Mesendoderm (in vitro differentiated cells): ENCODE measurements at regions not wholly inside any gene's neighbourhood (a gene's known extent, or its start where the extent isn't known, plus 50 kb on each side); places are given as distances from the start of the nearest gene placed in this dataset.

Experiments
- DNase-seq: peaks from one replicate; pipeline ENCODE4 v3.0.0; 2013
- H2AK5ac ChIP-seq: 2 replicates; pipeline ENCODE4 v1.6.1; 2013; ENCODE audit warnings: low read length, inconsistent platforms
- H2BK120ac ChIP-seq: 2 replicates; pipeline ENCODE4 v1.6.1; 2013; ENCODE audit warnings: low read depth, mild to moderate bottlenecking, low read length, moderate library complexity, mixed read lengths
- H2BK15ac ChIP-seq: replicated peaks from 2 replicates; pipeline ENCODE4 v1.6.1; 2013; ENCODE audit warnings: low read depth, mild to moderate bottlenecking, moderate library complexity
- H2BK5ac ChIP-seq: 2 replicates; pipeline ENCODE4 v1.6.1; 2013; ENCODE audit warnings: low read length, inconsistent platforms
- H3K18ac ChIP-seq: 2 replicates; pipeline ENCODE4 v1.6.1; 2013; ENCODE audit warnings: mild to moderate bottlenecking, low read length, mixed read lengths
- H3K23ac ChIP-seq: one replicate; pipeline ENCODE4 v1.6.1; 2013; ENCODE audit warnings: low read length
- H3K27ac ChIP-seq: 2 replicates; pipeline ENCODE4 v1.5.1; 2013; ENCODE audit warnings: low read depth, mild to moderate bottlenecking, inconsistent platforms, low read length, moderate library complexity
- H3K27me3 ChIP-seq: 2 replicates; pipeline ENCODE4 v1.6.1; 2013; ENCODE audit warnings: low read length, control low read depth, mild to moderate bottlenecking, inconsistent platforms; ENCODE audit not compliant: insufficient read depth, poor library complexity
- H3K36me3 ChIP-seq: 2 replicates; pipeline ENCODE4 v1.6.1; 2013; ENCODE audit warnings: low read length, inconsistent platforms; ENCODE audit not compliant: control insufficient read depth, insufficient read depth
- H3K4ac ChIP-seq: one replicate; pipeline ENCODE4 v1.6.1; 2013; ENCODE audit warnings: low read depth, mild to moderate bottlenecking, low read length, moderate library complexity
- H3K4me1 ChIP-seq: 2 replicates; pipeline ENCODE4 v1.6.1; 2013; ENCODE audit warnings: low read depth, low read length, inconsistent platforms; ENCODE audit not compliant: control insufficient read depth
- H3K4me2 ChIP-seq: 2 replicates; pipeline ENCODE4 v1.6.1; 2013; ENCODE audit warnings: low read length
- H3K4me3 ChIP-seq: 2 replicates; pipeline ENCODE4 v1.5.1; 2013; ENCODE audit warnings: mild to moderate bottlenecking, low read length
- H3K56ac ChIP-seq: one replicate; pipeline ENCODE4 v1.6.1; 2013; ENCODE audit warnings: low read length
- H3K79me1 ChIP-seq: 2 replicates; pipeline ENCODE4 v1.6.1; 2013; ENCODE audit warnings: low read length, inconsistent platforms
- H3K79me2 ChIP-seq: 2 replicates; pipeline ENCODE4 v1.6.1; 2013; ENCODE audit warnings: mild to moderate bottlenecking, low read length; ENCODE audit not compliant: control insufficient read depth, insufficient read depth
- H3K9ac ChIP-seq: 2 replicates; pipeline ENCODE4 v1.6.1; 2013; ENCODE audit warnings: low read length, inconsistent platforms
- H4K5ac ChIP-seq: one replicate; pipeline ENCODE4 v1.6.1; 2013; ENCODE audit warnings: low read length
- H4K8ac ChIP-seq: one replicate; pipeline ENCODE4 v1.6.1; 2013; ENCODE audit warnings: low read depth, mild to moderate bottlenecking, control low read depth, low read length, moderate library complexity
- WGBS: extraction: QIAGEN DNeasy Blood & Tissue Kit; methylation state at CpG from one replicate; pipeline ENCODE4 v1.1.7; 2013; ENCODE audit warnings: low lambda C conversion rate, missing lambda C conversion rate; ENCODE audit not compliant: insufficient coverage; ENCODE audit errors: extremely low coverage; 5-methylcytosine and 5-hydroxymethylcytosine counted together

DNA sequence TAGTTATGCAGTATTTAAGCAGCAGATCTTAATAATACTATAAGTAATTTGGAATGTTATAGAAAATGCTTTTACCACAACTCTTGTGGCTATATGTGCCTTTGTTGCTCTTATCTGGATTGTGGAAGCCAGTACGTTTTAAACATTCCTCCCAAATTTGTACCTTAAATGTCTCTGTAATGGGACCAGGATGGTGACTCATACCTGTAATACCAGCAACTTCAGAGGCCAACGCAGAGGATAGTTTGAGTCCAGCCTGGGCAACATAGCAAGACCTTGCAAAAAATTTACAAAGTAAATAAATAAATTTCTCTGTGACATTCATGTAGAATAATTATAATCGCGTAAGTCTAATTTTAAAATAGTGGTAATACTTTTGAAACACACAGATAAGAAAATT, 283.1 kb downstream of the POM121L12 start:
- Histone ChIP-seq H3K36me3 (no peaks in the 10 kb centered on the region), H3K27me3 (no peaks in the 10 kb centered on the region), H3K23ac (no peak overlapping the region), H2AK5ac (no peak overlapping the region), H2BK5ac (no peak overlapping the region), H3K27ac (no peak overlapping the region), H4K8ac (no peak overlapping the region), H3K4ac (no peak overlapping the region), H4K5ac (no peak overlapping the region), H3K4me1 (no peaks in the 10 kb centered on the region), H3K18ac (no peak overlapping the region), H3K56ac (no peak overlapping the region), H3K4me2 (no peak overlapping the region), H3K9ac (no peak overlapping the region), H2BK120ac (no peak overlapping the region), H2BK15ac (no peak overlapping the region), H3K4me3 (no peak overlapping the region), H3K79me1 (no peaks in the 10 kb centered on the region), H3K79me2 (no peaks in the 10 kb centered on the region)
- WGBS = no CpG with 5 or more reads among the region's 4 CpGs
- no peak for DNase-seq

DNA sequence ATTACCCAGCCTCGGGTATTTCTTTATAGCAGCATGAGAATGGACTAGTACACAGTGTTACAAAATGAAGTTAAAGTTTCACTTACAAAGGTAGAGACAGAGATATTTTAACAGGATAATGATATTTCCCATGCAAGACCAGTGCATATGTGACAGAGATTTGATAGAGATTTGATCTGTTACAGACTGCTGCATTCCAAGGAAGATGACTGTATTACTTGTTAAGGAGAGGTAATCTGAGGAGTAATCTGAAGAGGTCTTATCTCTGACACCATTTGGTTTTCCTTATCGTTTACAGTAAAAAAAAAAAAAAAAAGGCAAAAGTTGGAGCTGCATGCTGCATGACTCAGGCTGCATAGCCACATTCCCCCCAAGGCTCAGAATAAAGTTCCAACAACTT, 289.6 kb downstream of the POM121L12 start:
- no CpG with 5 or more reads among the region's 2 CpGs for WGBS
- no peak overlapping the region for H2AK5ac ChIP-seq

DNA sequence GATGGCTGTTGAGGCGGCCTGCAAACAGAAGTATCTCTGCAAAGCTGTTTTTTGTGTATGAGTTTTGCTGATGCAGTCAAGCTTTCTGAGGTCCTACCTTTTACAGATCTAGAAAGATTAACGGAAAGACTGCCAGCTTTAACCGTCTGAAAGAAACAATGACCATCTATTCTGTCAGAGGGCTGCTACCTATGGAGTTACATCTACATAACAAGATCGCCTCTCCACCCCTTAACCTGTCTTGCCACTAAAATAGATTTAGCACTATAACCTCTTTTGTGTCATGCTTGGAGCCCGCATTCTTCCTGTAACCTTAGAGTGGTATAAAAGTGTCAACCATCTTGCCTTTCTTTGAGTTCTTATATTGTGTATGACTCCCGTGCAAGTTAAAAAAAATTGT, 291.2 kb downstream of the POM121L12 start:
- Histone ChIP-seq H3K4me3 (no peak overlapping the region), H3K4ac (no peak overlapping the region), H3K27ac (no peak overlapping the region), H2BK5ac (peak overlapping the region; percentile 30), H3K23ac (no peak overlapping the region), H2BK15ac (no peak overlapping the region), H3K56ac (peak overlapping the region; percentile 1), H4K8ac (no peak overlapping the region), H3K27me3 (no peaks in the 10 kb centered on the region), H3K9ac (no peak overlapping the region), H2BK120ac (no peak overlapping the region), H3K4me2 (no peak overlapping the region), H3K36me3 (no peaks in the 10 kb centered on the region), H3K79me2 (no peaks in the 10 kb centered on the region), H3K4me1 (peaks cover 2% of the 10 kb centered on the region), H3K79me1 (no peaks in the 10 kb centered on the region), H4K5ac (no peak overlapping the region), H2AK5ac (no peak overlapping the region), H3K18ac (no peak overlapping the region)
- DNase-seq = peak; percentile 71
- no CpG with 5 or more reads among the region's 6 CpGs for WGBS

More for the DNA sequence above, 289.6 kb downstream of the POM121L12 start:
- Histone ChIP-seq H2BK120ac (no peak overlapping the region), H3K4me3 (no peak overlapping the region), H3K56ac (no peak overlapping the region), H2BK5ac (peak overlapping the region; percentile 44), H3K4me2 (no peak overlapping the region), H3K36me3 (no peaks in the 10 kb centered on the region), H4K8ac (no peak overlapping the region), H3K27me3 (no peaks in the 10 kb centered on the region), H2BK15ac (no peak overlapping the region), H3K27ac (no peak overlapping the region), H3K9ac (no peak overlapping the region), H3K79me1 (no peaks in the 10 kb centered on the region), H4K5ac (no peak overlapping the region), H3K4me1 (peaks cover 2% of the 10 kb centered on the region), H3K4ac (peak overlapping the region; percentile 70), H3K79me2 (no peaks in the 10 kb centered on the region), H3K23ac (no peak overlapping the region), H3K18ac (no peak overlapping the region)
- peak; percentile 94 for DNase-seq

DNA sequence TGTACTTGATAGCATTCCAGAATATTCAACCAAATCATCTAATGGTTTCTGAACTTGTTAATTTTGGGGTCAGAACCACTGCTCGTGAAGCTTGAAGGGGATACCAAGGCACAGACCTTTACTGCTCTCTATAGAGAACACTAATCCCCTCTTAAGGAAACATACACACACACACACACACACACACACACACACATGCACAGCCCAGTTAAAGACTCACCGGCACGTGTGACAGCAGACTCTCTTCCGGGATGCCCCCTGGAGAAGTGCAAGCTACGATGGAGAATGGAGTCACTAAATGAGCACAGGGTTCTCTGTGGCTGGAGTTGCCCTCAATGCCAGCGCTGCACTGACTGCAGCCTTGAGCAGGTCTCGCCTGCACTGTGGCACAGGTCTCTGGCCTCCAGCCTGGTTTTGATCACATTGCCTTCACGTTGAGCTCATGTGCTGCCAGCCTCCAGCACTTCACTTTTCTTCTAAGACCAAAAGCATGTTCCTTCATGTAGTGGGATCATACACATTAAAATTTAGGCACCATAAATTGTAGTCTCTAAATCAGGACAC, 300.8 kb downstream of the POM121L12 start:
- Histone ChIP-seq H4K8ac (no peak overlapping the region), H3K79me2 (no peaks in the 10 kb centered on the region)

DNA sequence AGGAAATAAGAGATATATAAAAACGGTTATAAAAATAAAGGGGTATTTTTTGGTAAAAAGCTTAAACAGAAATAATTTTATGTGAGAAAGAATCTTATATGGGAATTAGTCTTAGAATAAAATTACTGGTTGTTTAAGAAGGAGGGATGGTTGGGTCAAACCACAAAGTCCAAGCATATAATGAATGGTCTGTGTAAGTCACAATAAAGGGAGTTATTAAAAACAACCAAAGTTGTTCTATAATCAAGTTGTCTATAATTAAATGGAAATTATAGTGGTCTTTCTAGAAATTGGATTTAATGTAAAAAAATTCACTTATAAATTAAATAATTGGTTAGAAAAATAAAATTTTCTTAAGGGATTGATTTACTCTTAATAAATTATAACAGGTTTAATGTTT, 304.8 kb downstream of the POM121L12 start:
- Histone ChIP-seq H3K27me3 (no peaks in the 10 kb centered on the region), H3K4ac (no peak overlapping the region), H3K9ac (no peak overlapping the region), H3K4me3 (no peak overlapping the region), H3K23ac (no peak overlapping the region), H2BK120ac (no peak overlapping the region), H3K18ac (no peak overlapping the region), H3K79me2 (no peaks in the 10 kb centered on the region), H3K4me2 (no peak overlapping the region), H2BK15ac (no peak overlapping the region), H2AK5ac (no peak overlapping the region), H3K27ac (no peak overlapping the region), H3K79me1 (no peaks in the 10 kb centered on the region), H3K4me1 (no peaks in the 10 kb centered on the region), H2BK5ac (no peak overlapping the region), H3K36me3 (no peaks in the 10 kb centered on the region), H3K56ac (no peak overlapping the region), H4K8ac (no peak overlapping the region), H4K5ac (no peak overlapping the region)
- DNase-seq = peak; percentile 47
- WGBS = 100% methylated on average over 1 of the region's 1 CpG

More for the DNA sequence above, 300.8 kb downstream of the POM121L12 start:
- H2BK5ac ChIP-seq = no peak overlapping the region
- no peaks in the 10 kb centered on the region for H3K27me3 ChIP-seq
- H3K9ac ChIP-seq = no peak overlapping the region
- no peak overlapping the region for H3K18ac ChIP-seq
- H2AK5ac ChIP-seq = no peak overlapping the region
- H3K56ac ChIP-seq = no peak overlapping the region
- H3K36me3 ChIP-seq = no peaks in the 10 kb centered on the region
- no peak overlapping the region for H3K27ac ChIP-seq
- no peak overlapping the region for H2BK120ac ChIP-seq
- H2BK15ac ChIP-seq = no peak overlapping the region
- no peak overlapping the region for H3K4ac ChIP-seq
- WGBS = no CpG with 5 or more reads among the region's 8 CpGs
- DNase-seq = no peak
- no peak overlapping the region for H4K5ac ChIP-seq
- H3K4me1 ChIP-seq = no peaks in the 10 kb centered on the region
- H3K4me2 ChIP-seq = no peak overlapping the region
- no peak overlapping the region for H3K4me3 ChIP-seq
- H3K79me1 ChIP-seq = no peaks in the 10 kb centered on the region
- no peak overlapping the region for H3K23ac ChIP-seq

DNA sequence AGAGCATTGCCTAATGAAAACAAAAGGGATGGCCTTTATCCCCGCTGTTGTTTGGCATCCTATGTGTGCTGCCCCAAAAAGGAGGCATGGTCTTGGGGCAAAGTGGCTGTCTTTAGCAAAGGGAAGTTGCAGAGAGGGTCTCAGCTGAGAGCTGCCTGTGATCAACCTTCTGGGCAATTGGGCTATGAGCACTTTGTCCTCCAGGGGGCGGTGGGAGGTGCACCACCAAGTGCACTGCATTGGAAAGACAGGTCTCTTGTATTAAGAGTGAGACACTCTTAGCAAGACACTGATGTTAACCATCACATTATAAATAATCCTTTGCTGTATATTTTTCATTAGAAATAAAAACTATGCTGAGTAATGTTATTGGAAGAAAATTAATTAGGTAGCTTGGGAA, 314.8 kb downstream of the POM121L12 start:
- no peak overlapping the region for H2BK120ac ChIP-seq
- H3K9ac ChIP-seq = no peak overlapping the region
- H3K79me2 ChIP-seq = no peaks in the 10 kb centered on the region
- no peak overlapping the region for H4K5ac ChIP-seq
- no peaks in the 10 kb centered on the region for H3K36me3 ChIP-seq
- no peak overlapping the region for H3K4me3 ChIP-seq
- H3K4ac ChIP-seq = no peak overlapping the region
- peak; percentile 76 for DNase-seq
- no CpG with 5 or more reads among the region's 2 CpGs for WGBS
- H2AK5ac ChIP-seq = no peak overlapping the region
- H3K27ac ChIP-seq = no peak overlapping the region
- no peak overlapping the region for H3K23ac ChIP-seq
- no peaks in the 10 kb centered on the region for H3K4me1 ChIP-seq
- H3K4me2 ChIP-seq = no peak overlapping the region
- no peak overlapping the region for H3K56ac ChIP-seq
- no peak overlapping the region for H2BK5ac ChIP-seq
- H3K18ac ChIP-seq = no peak overlapping the region
- no peaks in the 10 kb centered on the region for H3K79me1 ChIP-seq
- H2BK15ac ChIP-seq = no peak overlapping the region
- H4K8ac ChIP-seq = no peak overlapping the region
- H3K27me3 ChIP-seq = no peaks in the 10 kb centered on the region
